ENCODE measurements at regions not wholly inside any gene's neighbourhood (a gene's known extent, or its start where the extent isn't known, plus 50 kb on each side); places are given as distances from the start of the nearest gene placed in this dataset.

- Histone ChIP-seq H3K36me3 (ENCODE audit: control insufficient read depth, insufficient read depth, low read length) (no peaks in the 10 kb centered on the region), H3K27ac (ENCODE audit: low read length) (no peak overlapping the region)
- whole genome bisulfite sequencing (ENCODE audit: insufficient coverage), result 0% methylated on average over 1 of the region's 4 CpGs
These were observed 304.4 kb downstream of the DMRT2 start for GRCh38 chr9:1354606-1355005.

GRCh38 chr9:1355656-1356055 lies 305.5 kb downstream of the DMRT2 start:
- Histone ChIP-seq H3K9me3 (replicated peaks; ENCODE audit: control insufficient read depth, low read depth, low read length) (no peaks in the 10 kb centered on the region), H3K4me3 (ENCODE audit: low read length) (no peak overlapping the region), H3K36me3 (ENCODE audit: control insufficient read depth, insufficient read depth, low read length) (no peaks in the 10 kb centered on the region), H3K4me1 (ENCODE audit: control insufficient read depth, insufficient read depth, low read length) (no peaks in the 10 kb centered on the region), H3K27ac (ENCODE audit: low read length) (no peak overlapping the region), H3K27me3 (ENCODE audit: control insufficient read depth, insufficient read depth, low read length) (no peaks in the 10 kb centered on the region)
- WGBS (ENCODE audit: insufficient coverage), result no CpG with 5 or more reads among the region's 1 CpG
- no peak for DNase-seq

More at GRCh38 chr9:1354606-1355005, 304.4 kb downstream of the DMRT2 start:
- Histone ChIP-seq H3K4me1 (ENCODE audit: control insufficient read depth, insufficient read depth, low read length) (no peaks in the 10 kb centered on the region), H3K9me3 (replicated peaks; ENCODE audit: control insufficient read depth, low read depth, low read length) (no peaks in the 10 kb centered on the region), H3K27me3 (ENCODE audit: control insufficient read depth, insufficient read depth, low read length) (no peaks in the 10 kb centered on the region), H3K4me3 (ENCODE audit: low read length) (no peak overlapping the region)
- peak; percentile 53 for DNase-seq

DNA sequence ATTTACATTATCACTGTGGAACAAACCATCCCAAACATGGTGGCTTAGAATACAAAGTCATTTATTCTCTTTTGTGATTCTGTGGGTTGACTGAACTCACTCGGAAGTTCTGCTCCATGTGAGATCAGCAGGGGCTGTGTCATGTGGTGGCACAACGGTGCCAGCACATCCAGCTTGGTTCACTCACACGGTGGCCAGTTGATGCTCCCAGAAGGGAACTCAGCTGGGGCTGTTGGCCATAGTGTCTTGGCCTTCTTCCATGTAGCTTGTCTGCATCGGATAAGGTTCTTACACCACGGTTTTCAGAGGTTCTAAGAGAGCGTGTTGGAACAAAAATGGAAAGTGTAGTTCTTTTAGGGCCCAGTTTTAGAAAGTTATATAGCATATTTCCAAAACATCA lies 312.7 kb downstream of the DMRT2 start:
- H3K27ac ChIP-seq (ENCODE audit: low read length), result no peak overlapping the region
- H3K4me1 ChIP-seq (ENCODE audit: control insufficient read depth, insufficient read depth, low read length), result no peaks in the 10 kb centered on the region
- H3K9me3 ChIP-seq (replicated peaks; ENCODE audit: control insufficient read depth, low read depth, low read length), result no peaks in the 10 kb centered on the region
- WGBS (ENCODE audit: insufficient coverage), result 81% methylated on average over 3 of the region's 6 CpGs
- H3K4me3 ChIP-seq (ENCODE audit: low read length), result no peak overlapping the region
- H3K36me3 ChIP-seq (ENCODE audit: control insufficient read depth, insufficient read depth, low read length), result no peaks in the 10 kb centered on the region
- no peaks in the 10 kb centered on the region for H3K27me3 ChIP-seq (ENCODE audit: control insufficient read depth, insufficient read depth, low read length)
- no peak for DNase-seq

GRCh38 chr9:1366276-1366675 lies 316.1 kb downstream of the DMRT2 start:
- Histone ChIP-seq H3K9me3 (replicated peaks; ENCODE audit: control insufficient read depth, low read depth, low read length) (no peaks in the 10 kb centered on the region), H3K36me3 (ENCODE audit: control insufficient read depth, insufficient read depth, low read length) (no peaks in the 10 kb centered on the region), H3K4me1 (ENCODE audit: control insufficient read depth, insufficient read depth, low read length) (no peaks in the 10 kb centered on the region), H3K4me3 (ENCODE audit: low read length) (no peak overlapping the region), H3K27ac (ENCODE audit: low read length) (no peak overlapping the region), H3K27me3 (ENCODE audit: control insufficient read depth, insufficient read depth, low read length) (no peaks in the 10 kb centered on the region)
- WGBS (ENCODE audit: insufficient coverage), result 50% methylated on average over 1 of the region's 2 CpGs
- peak; percentile 52 for DNase-seq

DNA sequence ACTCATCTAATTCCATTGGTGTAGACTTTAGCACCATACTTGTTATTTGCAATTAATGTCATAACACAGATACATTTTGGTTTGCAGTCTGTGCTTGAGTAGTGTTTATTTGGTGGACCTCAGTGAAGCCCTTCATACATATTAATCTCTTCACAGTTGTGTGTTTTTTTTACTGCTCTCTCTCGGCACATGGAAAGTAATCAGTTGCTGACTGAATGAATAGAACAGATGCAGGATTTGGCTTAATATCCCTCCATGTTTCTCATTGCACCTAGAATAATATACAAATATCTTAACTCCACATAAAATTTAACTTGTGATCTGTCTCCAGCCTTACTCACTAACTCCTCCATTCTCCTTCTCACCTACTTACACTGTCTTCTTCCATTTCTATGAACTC lies 319.1 kb downstream of the DMRT2 start:
- no CpG with 5 or more reads among the region's 1 CpG for WGBS (ENCODE audit: insufficient coverage)
- Histone ChIP-seq H3K36me3 (ENCODE audit: control insufficient read depth, insufficient read depth, low read length) (no peaks in the 10 kb centered on the region), H3K9me3 (replicated peaks; ENCODE audit: control insufficient read depth, low read depth, low read length) (no peaks in the 10 kb centered on the region), H3K4me1 (ENCODE audit: control insufficient read depth, insufficient read depth, low read length) (no peaks in the 10 kb centered on the region), H3K27me3 (ENCODE audit: control insufficient read depth, insufficient read depth, low read length) (no peaks in the 10 kb centered on the region), H3K4me3 (ENCODE audit: low read length) (no peak overlapping the region), H3K27ac (ENCODE audit: low read length) (no peak overlapping the region)
- peak; percentile 66 for DNase-seq

DNA sequence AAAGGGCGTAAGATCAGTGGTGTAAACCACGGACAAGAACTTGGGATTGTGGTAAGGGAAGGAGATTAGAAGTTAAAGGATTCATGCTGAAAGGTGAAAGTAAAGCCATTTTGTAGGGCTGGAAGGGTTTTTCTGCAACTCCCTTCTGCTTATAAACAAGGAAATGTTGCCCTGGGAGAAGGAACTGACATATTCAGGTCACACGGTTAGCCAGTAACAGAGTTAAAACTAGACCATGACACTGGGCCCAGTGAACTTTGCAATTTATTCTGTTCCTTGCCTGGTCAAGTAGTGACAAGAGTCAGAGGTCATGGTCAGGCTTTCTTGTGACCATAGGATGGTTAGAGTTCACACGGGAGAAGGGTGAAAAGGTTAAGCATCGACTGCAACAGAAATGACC lies 323.3 kb downstream of the DMRT2 start:
- Histone ChIP-seq H3K4me1 (ENCODE audit: control insufficient read depth, insufficient read depth, low read length) (peaks cover 4% of the 10 kb centered on the region), H3K27me3 (ENCODE audit: control insufficient read depth, insufficient read depth, low read length) (no peaks in the 10 kb centered on the region), H3K9me3 (replicated peaks; ENCODE audit: control insufficient read depth, low read depth, low read length) (no peaks in the 10 kb centered on the region), H3K36me3 (ENCODE audit: control insufficient read depth, insufficient read depth, low read length) (no peaks in the 10 kb centered on the region), H3K27ac (ENCODE audit: low read length) (no peak overlapping the region), H3K4me3 (ENCODE audit: low read length) (no peak overlapping the region)
- DNase-seq, result no peak
- WGBS (ENCODE audit: insufficient coverage), result 77% methylated on average over 5 of the region's 5 CpGs

GRCh38 chr9:1383899-1384455 lies 333.8 kb downstream of the DMRT2 start:
- no CpG with 5 or more reads among the region's 4 CpGs for WGBS (ENCODE audit: insufficient coverage)
- H3K27me3 ChIP-seq (ENCODE audit: control insufficient read depth, insufficient read depth, low read length), result no peaks in the 10 kb centered on the region
- H3K4me1 ChIP-seq (ENCODE audit: control insufficient read depth, insufficient read depth, low read length), result peaks cover 4% of the 10 kb centered on the region
- H3K27ac ChIP-seq (ENCODE audit: low read length), result no peak overlapping the region
- no peak overlapping the region for H3K4me3 ChIP-seq (ENCODE audit: low read length)
- DNase-seq, result peak; percentile 85
- no peaks in the 10 kb centered on the region for H3K36me3 ChIP-seq (ENCODE audit: control insufficient read depth, insufficient read depth, low read length)
- H3K9me3 ChIP-seq (replicated peaks; ENCODE audit: control insufficient read depth, low read depth, low read length), result no peaks in the 10 kb centered on the region

GRCh38 chr9:1384816-1385215 lies 334.7 kb downstream of the DMRT2 start:
- Histone ChIP-seq H3K27me3 (ENCODE audit: control insufficient read depth, insufficient read depth, low read length) (no peaks in the 10 kb centered on the region), H3K27ac (ENCODE audit: low read length) (no peak overlapping the region), H3K4me1 (ENCODE audit: control insufficient read depth, insufficient read depth, low read length) (peaks cover 4% of the 10 kb centered on the region), H3K4me3 (ENCODE audit: low read length) (no peak overlapping the region), H3K9me3 (replicated peaks; ENCODE audit: control insufficient read depth, low read depth, low read length) (no peaks in the 10 kb centered on the region), H3K36me3 (ENCODE audit: control insufficient read depth, insufficient read depth, low read length) (no peaks in the 10 kb centered on the region)
- DNase-seq, result peak; percentile 21
- WGBS (ENCODE audit: insufficient coverage), result no CpG with 5 or more reads among the region's 2 CpGs

DNA sequence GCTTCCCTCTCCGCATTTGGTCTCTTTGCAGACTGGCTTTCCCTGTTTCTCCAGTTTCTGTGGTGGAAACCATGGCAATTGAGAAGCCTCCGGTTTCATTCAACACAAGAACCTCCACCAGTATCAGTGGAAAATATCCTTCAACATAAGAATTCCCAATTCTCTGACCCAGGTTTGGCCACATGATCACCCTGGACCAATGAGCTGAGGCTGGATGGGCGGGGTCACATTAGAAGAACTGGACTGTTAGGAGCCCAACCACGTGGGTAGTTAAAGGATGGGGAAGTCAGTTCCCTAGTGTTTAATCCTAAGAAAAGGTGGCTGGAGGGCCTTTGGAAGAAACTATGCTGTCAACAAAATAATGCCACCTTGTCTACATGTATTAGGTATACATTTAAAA lies 336.3 kb downstream of the DMRT2 start:
- 86% methylated on average over 3 of the region's 4 CpGs for WGBS (ENCODE audit: insufficient coverage)
- peaks cover 4% of the 10 kb centered on the region for H3K4me1 ChIP-seq (ENCODE audit: control insufficient read depth, insufficient read depth, low read length)
- no peak for DNase-seq
- H3K9me3 ChIP-seq (replicated peaks; ENCODE audit: control insufficient read depth, low read depth, low read length), result no peaks in the 10 kb centered on the region
- no peaks in the 10 kb centered on the region for H3K36me3 ChIP-seq (ENCODE audit: control insufficient read depth, insufficient read depth, low read length)
- H3K27me3 ChIP-seq (ENCODE audit: control insufficient read depth, insufficient read depth, low read length), result no peaks in the 10 kb centered on the region
- H3K4me3 ChIP-seq (ENCODE audit: low read length), result no peak overlapping the region
- peak overlapping the region; percentile 32 for H3K27ac ChIP-seq (ENCODE audit: low read length)

DNA sequence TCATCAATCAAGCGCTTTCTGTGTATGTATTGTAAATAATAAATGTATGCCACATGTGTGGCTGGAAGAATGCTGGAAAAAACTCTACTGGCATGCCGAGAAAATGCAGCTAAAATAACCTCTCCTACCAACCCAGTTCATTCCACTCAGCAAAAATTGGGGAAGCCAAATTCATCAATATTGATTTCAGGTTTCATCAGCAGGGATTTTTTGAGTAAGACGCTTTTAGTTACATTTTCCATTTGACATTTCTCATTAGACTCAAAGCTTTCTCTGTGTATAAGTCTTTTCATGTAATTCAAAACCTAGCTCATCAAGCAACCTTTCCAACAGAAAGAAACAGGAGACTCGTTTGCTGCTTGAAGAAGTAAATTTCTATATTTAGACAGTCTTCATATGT lies 338.1 kb downstream of the DMRT2 start:
- Histone ChIP-seq H3K9me3 (replicated peaks; ENCODE audit: control insufficient read depth, low read depth, low read length) (no peaks in the 10 kb centered on the region), H3K36me3 (ENCODE audit: control insufficient read depth, insufficient read depth, low read length) (no peaks in the 10 kb centered on the region), H3K4me3 (ENCODE audit: low read length) (no peak overlapping the region), H3K27ac (ENCODE audit: low read length) (no peak overlapping the region), H3K27me3 (ENCODE audit: control insufficient read depth, insufficient read depth, low read length) (no peaks in the 10 kb centered on the region), H3K4me1 (ENCODE audit: control insufficient read depth, insufficient read depth, low read length) (peaks cover 4% of the 10 kb centered on the region)
- WGBS (ENCODE audit: insufficient coverage), result no CpG with 5 or more reads among the region's 4 CpGs
- DNase-seq, result peak; percentile 66

- DNase-seq, result no peak
- H3K27me3 ChIP-seq (ENCODE audit: control insufficient read depth, insufficient read depth, low read length), result no peaks in the 10 kb centered on the region
- H3K36me3 ChIP-seq (ENCODE audit: control insufficient read depth, insufficient read depth, low read length), result no peaks in the 10 kb centered on the region
- no peaks in the 10 kb centered on the region for H3K9me3 ChIP-seq (replicated peaks; ENCODE audit: control insufficient read depth, low read depth, low read length)
- no peak overlapping the region for H3K4me3 ChIP-seq (ENCODE audit: low read length)
- H3K27ac ChIP-seq (ENCODE audit: low read length), result no peak overlapping the region
- 29% methylated on average over 1 of the region's 5 CpGs for WGBS (ENCODE audit: insufficient coverage)
- H3K4me1 ChIP-seq (ENCODE audit: control insufficient read depth, insufficient read depth, low read length), result peaks cover 5% of the 10 kb centered on the region
These were observed 350.8 kb downstream of the DMRT2 start for GRCh38 chr9:1400983-1401382.
